ENCODE measurements at regions not wholly inside any gene's neighbourhood (a gene's known extent, or its start where the extent isn't known, plus 50 kb on each side); places are given as distances from the start of the nearest gene placed in this dataset.
A peak's percentile ranks its signal among the peaks of the same experiment; 100 is the strongest.
"Not testable (repeated sequence)": the region's sequence is repeated elsewhere in the genome, so short reads cannot be mapped to it uniquely, and the experiment has no call there.

- DNase-seq (ENCODE audit: low spot score), result no peak
- CTCF ChIA-PET, result no interaction called here
- TF ChIP-seq CTCF (conservative IDR thresholded peaks at IDR 0.05; ENCODE audit: low read depth), result no peak
- POLR2A ChIA-PET (ENCODE audit: low non-redundant PET), result no interaction called here
- no peak overlapping the region for H3K27ac ChIP-seq
Observed at GRCh38 chr5:82719368-82719767, 357.8 kb downstream of the TMEM167A start.

GRCh38 chr5:82717738-82718137, 359.5 kb downstream of the TMEM167A start:
- no peak for TF ChIP-seq CTCF (conservative IDR thresholded peaks at IDR 0.05; ENCODE audit: low read depth)
- DNase-seq (ENCODE audit: low spot score), result no peak
- ChIA-PET CTCF (interaction anchor here (0.6 kb wide), 1 partner anchor 535 kb away, joined by 3 read pairs; no protein-coding TSS in a partner anchor), POLR2A (ENCODE audit: low non-redundant PET) (no interaction called here)
- no peak overlapping the region for H3K27ac ChIP-seq

- CTCF ChIA-PET; POLR2A ChIA-PET (ENCODE audit: low non-redundant PET); H3K27ac ChIP-seq; DNase-seq (ENCODE audit: low spot score): not testable (repeated sequence)
Observed at GRCh38 chr5:82714732-82715131, 362.5 kb downstream of the TMEM167A start.

GRCh38 chr5:82713811-82714210, 363.4 kb downstream of the TMEM167A start:
- ChIA-PET POLR2A (ENCODE audit: low non-redundant PET) (no interaction called here), CTCF (interaction anchor here (0.6 kb wide), 1 partner anchor 1867 kb away, joined by 4 read pairs; no protein-coding TSS in a partner anchor)
- H3K27ac ChIP-seq, result no peak overlapping the region
- no peak for TF ChIP-seq CTCF (conservative IDR thresholded peaks at IDR 0.05; ENCODE audit: low read depth)
- DNase-seq (ENCODE audit: low spot score), result no peak

- POLR2A ChIA-PET (ENCODE audit: low non-redundant PET), result no interaction called here
- DNase-seq (ENCODE audit: low spot score), result peak; percentile 23
- H3K27ac ChIP-seq, result no peak overlapping the region
- TF ChIP-seq CTCF (conservative IDR thresholded peaks at IDR 0.05; ENCODE audit: low read depth), result no peak
- CTCF ChIA-PET, result no interaction called here
Observed at GRCh38 chr5:82707741-82708140, 369.5 kb downstream of the TMEM167A start.

- CTCF ChIA-PET, result interaction anchor here (0.6 to 0.8 kb wide), 2 partner anchors 46 to 1864 kb away, joined by 3 to 4 read pairs; no protein-coding TSS in a partner anchor
- TF ChIP-seq CTCF (conservative IDR thresholded peaks at IDR 0.05; ENCODE audit: low read depth), result no peak
Observed at GRCh38 chr5:82704381-82704780, 372.8 kb downstream of the TMEM167A start.

GRCh38 chr5:82702046-82702445, 375.1 kb downstream of the TMEM167A start:
- ChIA-PET POLR2A (ENCODE audit: low non-redundant PET) (no interaction called here), CTCF (no interaction called here)
- no peak for DNase-seq (ENCODE audit: low spot score)
- H3K27ac ChIP-seq, result no peak overlapping the region
- TF ChIP-seq CTCF (conservative IDR thresholded peaks at IDR 0.05; ENCODE audit: low read depth), result no peak

More at GRCh38 chr5:82704381-82704780, 372.8 kb downstream of the TMEM167A start:
- no peak for DNase-seq (ENCODE audit: low spot score)
- no peak overlapping the region for H3K27ac ChIP-seq
- POLR2A ChIA-PET (ENCODE audit: low non-redundant PET), result no interaction called here
